ENCODE measurements at regions not wholly inside any gene's neighbourhood (a gene's known extent, or its start where the extent isn't known, plus 50 kb on each side); places are given as distances from the start of the nearest gene placed in this dataset.

DNA sequence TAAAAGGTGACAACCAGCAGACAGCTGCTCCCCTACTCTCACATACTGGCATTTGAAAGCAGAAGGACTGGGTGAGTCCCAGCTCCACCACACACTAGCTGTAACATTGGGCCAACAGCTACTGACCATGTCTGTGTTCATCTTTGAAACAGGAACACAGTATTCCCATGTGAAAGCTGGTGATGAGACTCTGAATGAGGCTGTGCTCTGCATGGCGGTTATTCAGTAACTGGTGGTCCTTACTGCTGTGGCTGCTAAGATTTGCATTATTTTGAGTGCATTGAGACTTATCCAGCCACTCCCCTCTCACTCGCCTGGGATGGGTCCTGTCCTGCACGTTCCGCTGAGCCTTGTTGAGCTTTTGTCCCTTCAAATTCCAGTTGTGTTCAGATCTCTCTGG, 342.9 kb downstream of the FOXL1 start:
- no peak for DNase-seq

DNA sequence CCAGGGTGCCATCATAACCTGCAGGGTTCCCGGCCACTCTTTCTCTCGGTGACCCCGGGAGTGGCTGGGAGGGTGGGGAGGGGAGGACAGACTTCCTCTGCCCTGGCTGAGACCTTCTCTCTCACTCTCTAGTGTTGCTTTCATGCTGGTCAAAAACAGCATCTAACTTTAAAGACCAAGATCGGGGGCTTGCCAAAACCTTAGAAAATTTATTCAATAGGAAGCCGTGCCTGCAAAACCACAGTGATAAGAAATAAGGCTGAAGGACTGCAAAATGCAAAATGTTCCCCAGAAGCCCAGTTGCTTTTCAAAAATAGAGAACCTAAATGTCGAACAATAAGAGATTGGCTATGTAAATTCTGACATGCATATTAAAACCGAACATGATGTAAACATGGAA, 344.0 kb downstream of the FOXL1 start:
- no peak for DNase-seq

DNA sequence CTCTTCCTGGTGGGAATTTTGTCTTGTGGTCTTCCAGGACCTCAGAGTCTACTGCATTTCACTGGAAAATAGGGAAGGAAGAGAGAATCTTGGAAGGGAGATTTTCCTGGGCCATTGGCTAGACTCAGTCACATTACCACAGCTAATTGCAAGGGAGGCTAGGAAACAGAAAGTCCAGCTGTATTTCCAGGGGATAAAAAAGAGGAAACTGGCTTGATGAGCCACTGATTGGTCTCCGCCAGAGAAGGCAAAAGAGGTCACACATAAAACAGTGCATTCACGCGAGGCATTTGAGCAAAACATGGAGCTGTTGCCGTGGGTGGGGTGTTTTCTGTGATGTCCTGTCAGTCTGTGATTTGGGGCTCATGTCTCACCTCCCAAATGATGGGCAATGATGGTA, 345.3 kb downstream of the FOXL1 start:
- no peak for DNase-seq

DNA sequence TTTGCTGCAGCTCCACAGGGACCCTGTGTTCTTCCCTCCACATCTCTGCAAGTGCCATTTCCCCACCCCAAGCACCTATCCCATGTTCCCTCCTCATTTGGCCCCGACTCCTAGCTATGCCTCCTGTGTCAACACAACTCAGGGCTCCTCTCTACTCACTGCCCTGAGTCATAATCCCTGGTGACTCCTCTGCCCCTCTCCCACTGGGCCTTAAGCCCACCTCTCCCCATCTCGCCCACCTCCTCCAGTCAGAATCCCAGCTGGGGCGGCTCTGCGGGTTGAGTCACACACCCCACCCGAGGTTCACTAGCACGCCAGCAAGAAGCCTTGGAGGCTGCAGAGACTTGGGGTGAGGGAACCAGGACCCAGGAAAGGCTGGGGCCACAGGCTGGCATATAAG, 346.2 kb downstream of the FOXL1 start:
- no peak for DNase-seq

DNA sequence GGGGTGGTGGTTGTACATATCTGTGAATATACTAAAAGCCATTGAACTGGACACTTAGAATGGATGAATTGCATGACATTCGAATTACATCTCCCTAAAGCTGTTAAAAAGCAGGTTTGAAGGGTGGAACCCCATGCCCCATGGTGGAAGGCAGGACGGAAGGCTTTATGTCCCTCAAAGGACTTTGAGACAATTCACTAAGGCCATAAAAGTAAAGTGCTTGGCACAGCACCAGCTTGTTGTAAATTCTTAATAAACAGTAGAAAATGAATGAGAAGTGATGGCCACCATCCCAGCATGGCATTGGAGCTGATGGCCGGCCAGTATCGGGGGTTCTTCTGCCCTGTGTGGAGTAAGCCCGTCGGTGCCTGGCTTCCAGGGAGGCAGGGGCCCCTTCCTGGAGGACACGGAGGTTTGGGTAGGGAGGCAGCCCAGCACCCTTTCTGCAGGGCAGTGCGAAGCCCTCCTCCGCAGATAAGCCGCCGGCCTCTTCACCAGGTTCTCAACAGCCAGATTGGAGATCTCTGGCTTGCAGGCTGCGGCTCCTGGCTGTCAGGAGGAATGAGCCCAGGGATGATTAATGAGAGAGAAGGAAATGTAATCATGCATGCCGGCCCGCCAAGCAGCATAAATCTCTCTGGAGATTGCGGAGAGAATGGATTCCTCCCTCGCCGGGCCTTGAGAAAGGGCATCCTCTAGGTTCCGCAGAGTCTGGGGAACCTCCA, 346.9 kb downstream of the FOXL1 start:
- DNase-seq: no peak

DNA sequence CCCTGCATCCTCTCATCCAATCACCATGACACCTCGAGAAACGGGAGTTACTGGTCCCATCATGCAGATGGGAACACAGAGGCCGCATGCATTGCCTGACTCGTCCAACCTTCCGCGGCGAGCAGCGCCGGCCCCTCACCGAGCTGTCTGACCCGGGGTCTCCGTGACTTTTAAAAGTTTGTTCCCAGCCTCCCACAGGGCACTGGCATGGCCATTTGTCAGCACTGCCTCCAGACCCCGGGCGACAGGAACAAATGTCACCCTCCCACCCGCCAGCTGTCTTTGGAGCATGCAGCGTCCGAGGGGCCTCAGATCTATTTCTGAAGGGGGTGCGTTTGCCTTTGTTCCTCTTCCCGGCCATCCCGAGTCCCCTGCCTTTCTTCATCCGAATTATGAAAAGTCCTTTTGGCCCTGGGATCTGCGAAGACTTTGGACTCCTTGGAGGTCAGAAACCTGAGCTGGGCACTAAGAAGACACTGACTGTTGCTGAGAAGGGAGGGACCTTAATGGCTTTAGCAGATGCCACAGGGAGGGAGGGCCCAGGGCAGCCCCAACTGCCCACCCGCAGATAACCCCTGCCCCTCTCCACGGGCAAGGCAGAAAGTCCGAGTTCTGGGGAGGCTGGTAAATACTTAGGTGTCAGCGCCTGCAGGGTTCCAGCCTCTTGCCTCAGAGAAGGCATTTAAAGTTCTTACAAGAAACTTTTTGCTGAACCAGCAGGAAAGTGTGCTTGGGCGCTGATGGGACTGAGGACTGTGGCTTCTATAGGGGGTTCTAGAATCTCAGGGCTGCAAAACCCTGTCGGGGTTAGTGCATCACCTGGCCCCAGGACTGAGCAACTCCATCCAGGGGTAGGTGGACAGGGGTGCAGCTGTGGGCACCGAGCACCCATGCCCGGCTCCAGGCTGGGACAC, 348.1 kb downstream of the FOXL1 start:
- no peak for DNase-seq

DNA sequence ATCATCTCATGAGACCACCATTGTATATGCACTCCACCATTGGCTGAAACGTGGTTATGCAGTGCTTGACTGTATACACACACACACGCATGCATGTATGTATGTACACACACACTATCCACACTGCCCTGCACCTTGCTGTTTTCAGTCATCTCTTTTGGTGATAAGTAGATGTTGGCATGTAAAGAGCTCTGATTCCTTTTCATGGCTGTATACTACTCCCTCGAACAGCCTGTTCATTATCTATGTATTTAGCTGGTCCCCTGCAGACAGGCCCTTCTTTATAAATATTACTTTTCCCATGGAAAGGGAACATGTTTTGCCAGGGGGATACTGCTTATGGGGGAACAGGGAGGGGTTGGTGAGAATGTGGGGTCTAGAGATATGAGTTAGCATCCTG, 349.4 kb downstream of the FOXL1 start:
- DNase-seq: no peak

DNA sequence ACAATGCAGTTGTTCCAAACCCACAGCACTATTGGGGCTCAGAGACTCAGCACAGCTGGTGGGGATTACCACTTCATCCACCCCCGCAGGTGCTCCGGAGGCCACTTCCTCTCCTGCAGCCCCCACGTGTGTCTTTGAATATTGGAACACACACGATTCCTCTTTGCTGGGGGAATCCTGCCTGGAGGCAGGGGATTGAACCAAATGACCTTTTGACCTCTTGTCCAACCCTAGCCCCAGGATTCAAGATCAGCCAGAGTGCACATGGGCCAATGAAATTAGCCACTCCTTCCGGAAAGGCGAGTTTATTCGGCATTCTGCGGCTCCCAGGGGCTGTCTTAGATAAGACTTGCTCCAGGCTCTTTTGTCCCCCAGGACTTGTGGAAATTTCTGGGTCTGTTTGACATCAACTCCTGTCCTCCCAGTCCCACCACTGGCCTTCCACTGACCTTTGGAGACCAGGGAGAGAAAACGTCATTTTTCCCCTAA, 350.2 kb downstream of the FOXL1 start:
- no peak for DNase-seq

DNA sequence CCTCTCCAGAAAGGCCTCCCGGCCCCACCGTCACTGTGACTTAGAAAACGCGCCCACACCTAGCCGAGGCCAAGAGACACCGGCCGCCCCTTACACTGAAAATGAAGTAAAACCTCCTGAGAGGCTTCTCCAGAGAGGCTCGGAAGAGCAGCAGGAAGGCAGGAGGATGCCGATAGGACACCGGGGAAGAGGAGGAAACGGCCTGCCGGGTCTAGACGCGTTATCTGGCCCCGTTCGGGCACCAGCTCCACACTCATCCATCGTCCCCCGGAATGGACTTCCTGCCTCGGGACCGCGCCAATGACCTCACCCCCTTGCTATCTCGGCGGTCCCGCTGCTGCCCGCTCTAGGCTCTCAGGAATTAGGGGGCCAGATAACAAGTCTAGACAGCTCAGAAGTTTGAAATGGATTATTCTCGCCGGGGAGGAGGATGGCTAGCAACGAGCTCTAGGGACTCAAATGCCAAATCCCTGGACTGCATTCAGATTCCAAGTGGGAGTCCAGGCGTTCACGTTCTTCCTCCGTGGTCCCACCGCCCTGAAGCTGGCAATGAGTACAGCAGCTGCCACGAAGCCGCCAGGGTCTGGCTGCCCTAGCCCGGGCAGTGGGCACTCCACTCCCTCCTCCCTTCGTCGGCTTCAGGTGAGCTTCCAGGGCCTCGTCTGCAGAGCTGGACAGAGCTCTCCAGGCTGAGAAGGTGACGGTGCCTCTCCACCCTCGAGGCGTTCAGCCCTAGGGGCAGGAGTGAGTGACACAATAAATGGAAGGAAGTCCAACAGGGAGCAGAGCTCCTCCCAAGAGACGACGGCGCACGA, 350.9 kb downstream of the FOXL1 start:
- no peak for DNase-seq

DNA sequence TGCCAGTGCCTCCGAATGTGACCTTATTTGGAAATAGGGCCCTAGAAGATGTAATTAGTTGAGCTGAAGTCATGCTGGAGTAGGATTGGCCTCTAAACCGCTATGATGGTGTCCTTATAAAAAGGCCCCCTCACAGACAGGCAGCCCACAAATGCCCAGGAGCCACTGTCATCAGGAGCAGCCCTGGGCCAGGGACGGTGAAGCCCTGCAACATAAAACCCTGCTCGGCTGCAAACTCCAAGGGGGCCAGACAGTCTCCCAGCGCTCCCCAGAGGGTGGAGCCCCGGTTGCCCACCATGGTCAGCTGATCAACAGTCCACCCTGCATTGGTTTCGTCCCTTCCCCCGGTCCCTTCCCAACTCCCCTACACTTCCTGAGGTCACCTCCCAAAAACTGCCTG, 351.7 kb downstream of the FOXL1 start:
- no peak for DNase-seq

DNA sequence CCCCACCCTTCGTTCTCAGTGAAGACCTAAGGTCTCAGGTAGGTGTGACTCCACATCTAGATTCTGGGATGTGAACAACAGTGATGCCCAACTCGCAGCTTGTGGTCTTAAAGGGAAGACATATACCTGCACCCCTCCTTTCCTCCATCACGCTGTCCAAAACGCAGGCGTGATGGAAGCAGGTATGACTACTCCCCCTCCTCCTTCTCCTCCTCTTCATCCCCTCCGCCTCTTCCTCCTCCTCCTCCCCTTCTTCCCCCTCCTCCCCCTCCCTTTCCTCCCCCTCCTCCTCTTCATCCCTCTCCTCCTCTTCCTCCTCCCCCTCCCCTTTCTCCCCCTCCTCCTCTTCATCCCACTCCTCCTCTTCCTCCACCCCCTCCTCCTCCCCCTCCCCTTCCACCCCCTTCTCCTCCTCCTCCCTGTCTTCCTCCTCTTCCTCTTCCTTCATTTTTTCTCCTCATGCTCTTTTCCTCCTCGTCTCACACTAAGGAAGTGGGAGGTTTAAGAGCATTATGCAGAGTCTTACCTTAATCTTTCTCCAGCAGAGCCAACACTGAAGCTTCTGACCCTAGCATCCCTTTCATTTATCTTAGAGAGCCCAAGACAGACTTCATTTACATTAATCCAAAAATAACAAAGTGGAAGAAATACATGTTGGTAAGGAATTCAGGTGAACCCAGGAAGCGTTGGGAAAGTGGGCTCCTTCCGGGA, 352.5 kb downstream of the FOXL1 start:
- DNase-seq: no peak

DNA sequence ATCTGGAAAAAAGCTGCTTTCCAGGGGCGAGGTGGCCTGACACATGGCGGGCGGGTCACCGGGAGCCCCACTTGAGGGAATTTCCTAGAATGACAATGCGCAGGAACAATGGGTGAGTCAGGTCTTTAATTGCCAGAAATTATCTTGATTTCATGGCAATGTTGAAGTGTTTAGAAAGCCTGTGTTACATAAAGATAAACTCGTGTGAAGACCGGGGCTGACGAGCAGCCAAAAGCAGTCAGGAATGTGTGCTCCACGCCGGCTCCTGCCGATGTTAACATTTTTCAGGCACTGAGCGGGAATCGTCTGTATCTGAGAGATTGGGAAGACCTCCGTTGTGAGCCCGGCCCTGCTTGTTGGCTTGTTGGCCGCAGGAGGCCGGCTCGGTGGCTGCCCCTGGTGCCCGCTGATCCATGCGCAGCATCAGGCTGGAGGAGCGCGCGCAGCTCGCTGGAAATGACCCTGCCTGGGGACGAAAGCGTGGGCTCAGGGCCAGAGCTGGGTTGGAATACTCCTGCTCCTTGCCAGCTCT, 353.1 kb downstream of the FOXL1 start:
- no peak for DNase-seq

DNA sequence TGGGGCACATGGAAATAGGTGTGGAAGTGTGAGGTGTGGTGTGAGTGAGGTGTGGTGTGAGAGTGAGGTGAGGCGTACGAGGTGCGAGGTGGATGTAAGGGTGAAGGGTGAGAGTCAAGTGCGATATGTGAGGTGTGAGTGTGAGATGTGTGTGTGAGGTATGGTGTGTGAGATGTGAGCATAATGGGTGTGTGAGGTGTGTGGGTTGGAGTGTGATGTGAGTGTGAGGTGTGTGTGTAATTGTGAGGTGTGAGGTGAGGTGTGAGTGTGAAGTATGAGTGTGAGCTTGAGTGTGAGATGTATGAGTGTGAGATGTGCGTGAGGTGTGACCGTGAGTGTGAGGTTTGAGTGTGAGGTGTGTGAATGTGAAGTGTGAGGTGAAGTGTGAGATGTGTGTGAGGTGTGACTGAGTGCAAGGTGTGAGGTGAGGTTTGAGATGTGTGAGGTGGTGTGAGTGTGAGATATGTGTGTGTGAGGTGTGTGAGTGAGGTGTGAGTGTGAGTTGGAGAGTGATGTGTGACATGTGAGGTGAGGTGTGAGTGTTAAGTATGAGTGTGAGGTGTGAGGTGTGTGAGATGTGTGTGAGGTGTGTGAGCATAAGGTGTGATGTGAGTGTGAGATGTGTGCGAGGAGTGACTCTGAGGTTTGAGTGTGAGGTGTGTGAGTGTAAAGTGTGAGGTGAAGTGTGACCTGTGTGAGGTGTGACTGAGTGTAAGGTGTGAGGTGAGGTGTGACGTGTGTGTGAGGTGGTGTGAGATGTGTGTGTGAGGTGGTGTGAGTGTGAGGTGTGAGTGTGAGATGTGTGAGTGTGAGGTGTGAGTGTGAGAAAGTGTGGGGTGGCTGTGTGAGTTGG, 354.0 kb downstream of the FOXL1 start:
- DNase-seq: no peak

DNA sequence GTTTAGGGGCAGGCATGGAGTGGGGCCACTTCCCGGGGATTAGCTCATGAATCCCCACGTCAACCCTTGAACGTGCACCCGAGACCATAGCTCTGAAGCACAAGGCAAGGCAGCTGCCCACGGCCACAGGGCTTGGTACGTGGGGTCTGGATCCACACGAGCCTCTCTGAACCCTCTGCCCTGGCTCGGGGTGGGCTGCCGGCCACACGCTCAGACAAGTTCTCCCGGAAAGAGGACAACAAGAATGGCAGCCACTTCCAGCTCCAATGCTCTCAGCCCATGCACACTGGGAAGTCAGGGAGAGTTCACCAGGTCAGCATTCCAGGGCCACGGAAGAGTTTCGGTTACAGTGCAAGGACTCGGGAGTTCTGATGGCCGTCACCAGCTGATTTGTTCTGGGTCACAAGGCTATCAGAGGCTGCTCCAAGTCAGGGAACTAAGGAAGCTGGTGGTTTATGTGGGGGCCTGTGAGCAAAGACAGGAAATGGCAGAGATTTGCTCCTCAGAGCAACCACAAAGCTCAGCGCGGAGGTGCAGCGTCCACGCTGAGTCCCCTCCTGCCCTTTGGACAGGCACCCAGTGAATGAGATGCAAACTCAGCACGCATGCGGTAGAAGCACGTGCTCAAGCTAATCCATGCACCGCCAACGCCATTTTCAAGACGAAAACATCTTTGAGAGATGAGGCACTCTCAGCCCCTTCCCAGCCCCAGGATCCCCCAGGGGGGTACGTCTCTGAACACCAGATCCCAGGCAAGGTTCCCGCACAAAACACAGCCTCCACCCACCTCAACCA, 356.4 kb downstream of the FOXL1 start:
- DNase-seq: no peak

DNA sequence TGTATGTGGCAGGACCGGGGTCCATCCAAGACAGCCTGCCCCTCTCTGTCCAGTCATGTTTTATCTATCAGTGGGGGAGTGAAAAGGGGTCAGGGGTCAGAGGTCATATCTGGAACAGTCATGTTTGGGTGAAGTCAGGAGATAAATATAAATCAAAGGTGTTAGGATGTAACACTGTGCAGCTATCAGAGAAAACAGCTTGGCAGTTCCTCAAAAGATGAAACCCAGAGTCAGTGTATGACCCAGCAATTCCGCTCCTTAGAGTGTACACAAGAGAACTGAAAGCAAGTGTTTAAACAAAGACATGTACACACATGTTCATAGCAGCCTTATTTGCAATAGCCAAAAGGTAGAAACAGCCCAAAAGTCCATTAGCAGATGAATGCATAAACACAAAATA, 361.3 kb downstream of the FOXL1 start:
- DNase-seq: no peak

DNA sequence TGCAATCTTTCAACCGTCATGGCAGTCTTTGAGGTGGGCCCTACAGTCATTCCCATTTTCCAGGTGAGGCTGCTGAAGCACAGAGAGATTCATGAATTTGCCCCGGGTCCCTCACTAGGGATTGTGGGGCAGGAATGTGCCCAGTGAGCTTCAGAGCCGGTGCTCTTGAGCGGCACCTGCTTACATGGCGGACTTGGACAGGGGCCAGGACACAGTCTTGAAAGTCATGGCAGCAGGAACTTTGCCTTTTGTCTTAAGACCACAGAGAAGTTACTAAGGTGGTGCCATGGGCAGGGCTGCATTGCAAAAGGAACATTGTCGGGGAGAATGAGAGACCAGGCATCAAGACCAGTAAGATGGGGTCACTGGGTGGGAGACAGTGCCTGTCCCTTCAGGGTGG, 363.4 kb downstream of the FOXL1 start:
- no peak for DNase-seq

DNA sequence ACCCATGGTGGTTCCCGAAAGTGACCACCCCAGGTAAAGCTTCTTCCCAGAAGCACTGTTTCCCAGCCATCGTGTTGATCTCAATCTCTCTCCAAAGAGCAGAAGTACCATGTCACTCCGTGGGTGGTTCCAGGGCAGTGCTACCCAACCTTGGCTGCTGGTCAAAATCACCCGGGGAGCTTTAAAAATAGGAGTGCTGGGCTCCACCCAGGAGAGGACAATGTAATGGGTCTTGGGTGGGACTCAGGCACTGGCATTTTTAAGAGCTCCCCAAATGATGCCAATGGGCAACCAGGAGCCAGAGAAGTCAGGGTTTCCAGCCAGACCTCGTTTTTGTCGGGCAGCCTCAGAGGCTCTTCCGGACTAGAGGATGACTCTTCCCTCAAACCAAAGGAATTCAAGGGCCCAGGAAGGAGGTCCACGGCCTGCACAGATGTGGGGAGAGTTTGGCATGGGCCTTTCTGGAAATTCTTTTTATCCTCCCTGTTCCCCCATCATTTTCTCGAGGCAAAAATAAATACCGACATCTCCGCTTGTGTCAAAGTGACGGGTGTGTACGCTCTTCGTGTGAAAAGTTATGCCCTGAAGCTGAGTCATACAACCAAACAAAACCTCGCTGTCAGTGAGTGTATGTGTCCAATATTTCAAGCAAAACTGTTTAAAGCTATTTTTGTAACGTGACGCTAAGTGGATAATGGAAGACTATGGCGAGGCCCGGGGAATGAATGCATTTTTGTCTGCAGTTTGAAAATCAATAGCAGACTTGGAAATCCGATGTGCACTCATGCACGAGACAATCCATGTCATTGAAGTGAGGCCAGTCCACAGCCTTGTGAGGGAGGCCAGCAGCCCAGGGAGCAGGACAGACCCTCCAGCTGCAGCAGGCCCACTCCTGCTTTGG, 364.1 kb downstream of the FOXL1 start:
- no peak for DNase-seq

DNA sequence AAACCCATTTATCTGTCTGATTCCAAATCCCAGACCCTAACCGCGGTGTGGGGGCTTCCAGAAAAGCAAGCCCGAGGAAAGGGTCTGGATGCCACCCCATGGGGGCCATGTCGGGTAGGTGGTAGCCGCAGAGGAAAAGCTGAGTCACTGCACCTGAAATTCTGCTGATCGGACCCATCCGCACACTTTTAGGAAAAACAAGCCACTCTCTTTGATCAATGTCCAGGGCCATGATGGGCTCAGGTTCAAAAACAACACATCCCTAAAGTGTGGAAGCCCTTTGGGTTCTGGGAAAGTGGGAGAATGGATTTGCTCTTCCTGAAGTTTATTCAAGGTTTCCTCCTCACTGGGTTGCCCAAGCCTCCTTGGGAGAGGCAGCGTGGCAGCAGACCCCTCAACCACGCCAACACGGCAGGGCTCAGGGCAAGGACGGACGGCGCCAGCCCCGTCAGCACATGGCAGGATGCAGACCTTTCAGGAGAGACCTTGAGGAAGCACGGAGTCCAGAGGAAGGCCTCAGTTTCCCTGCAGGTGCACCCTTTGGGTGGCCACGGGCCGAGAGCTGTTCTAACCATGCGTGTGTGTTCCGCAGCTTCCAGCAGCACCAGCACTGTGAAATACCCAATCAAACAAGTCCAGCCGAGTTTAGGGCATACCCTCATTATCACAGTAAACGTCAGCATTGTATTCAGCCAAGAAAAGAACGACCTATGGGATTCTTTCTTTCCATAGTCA, 367.0 kb downstream of the FOXL1 start:
- no peak for DNase-seq

DNA sequence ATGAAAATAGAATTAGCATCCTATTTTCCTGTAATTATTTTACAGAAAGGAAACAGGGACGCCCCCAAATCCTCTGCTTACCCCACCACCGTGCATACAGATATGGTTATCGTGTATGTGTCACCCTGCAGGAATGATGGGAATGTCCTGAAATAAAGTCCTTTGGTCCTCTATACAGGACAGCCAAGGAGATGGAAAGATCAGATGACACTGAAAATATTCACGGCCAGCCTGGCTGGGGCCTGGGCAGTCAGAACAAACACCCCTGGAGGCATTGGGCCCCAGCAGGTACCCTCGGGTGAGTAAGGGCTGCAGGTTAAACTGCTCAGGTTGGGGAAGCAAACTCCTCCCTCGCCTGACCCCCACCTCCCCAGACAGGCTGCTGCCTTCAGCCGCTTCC, 368.0 kb downstream of the FOXL1 start:
- DNase-seq: no peak

All from GF-D8 (cell line).